HG03060 (cell line): ENCODE measurements at regions not wholly inside any gene's neighbourhood (a gene's known extent, or its start where the extent isn't known, plus 50 kb on each side); places are given as distances from the start of the nearest gene placed in this dataset.

Experiments
- ATAC-seq: cut with Tn5 transposase; IDR thresholded peaks from one replicate; pipeline ENCODE4 v1.9.1; 2021; ENCODE audit warnings: low read depth, moderate number of reproducible peaks; ENCODE audit not compliant: unreplicated experiment

DNA sequence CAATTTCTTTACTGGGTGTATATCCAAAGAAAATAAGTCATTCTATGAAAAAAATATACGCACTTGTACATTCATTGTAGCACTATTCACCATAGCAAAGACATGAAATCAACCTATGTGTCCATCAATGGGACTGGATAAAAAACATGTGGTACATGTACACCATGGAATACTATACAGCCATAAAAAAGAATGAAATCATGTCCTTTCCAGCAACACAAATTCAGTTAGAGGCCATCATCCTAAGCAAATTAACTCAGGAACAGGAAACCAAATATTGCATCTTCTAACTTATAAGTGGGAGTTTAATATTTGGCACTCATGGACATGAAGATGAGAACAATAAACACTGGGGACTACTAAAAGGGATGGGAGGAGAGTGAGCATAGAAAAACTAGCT is 325.7 kb downstream of the TGFB2 start:
- ATAC-seq = no peak

GRCh38 chr1:218671573-218671972 is 326.4 kb downstream of the TGFB2 start:
- no peak for ATAC-seq

DNA sequence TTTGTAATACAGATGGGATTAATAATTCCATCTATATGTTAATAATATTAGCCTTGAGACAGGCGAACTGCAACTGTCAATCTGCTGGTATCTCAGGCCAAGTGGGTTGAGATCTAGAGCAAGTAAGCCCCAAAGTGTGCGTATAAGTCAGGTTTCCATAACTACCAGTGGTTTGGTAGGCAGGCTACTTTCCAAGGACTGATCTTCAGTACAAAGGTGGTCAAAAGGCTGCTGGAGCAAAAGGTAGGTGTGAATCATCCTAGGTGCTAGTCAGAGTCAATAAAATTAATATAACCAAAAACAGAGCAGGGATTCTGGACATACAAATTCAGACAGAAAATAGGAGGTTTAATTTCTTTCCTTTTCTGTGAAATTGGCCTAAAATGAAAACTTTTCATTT is 328.0 kb downstream of the TGFB2 start:
- no peak for ATAC-seq

DNA sequence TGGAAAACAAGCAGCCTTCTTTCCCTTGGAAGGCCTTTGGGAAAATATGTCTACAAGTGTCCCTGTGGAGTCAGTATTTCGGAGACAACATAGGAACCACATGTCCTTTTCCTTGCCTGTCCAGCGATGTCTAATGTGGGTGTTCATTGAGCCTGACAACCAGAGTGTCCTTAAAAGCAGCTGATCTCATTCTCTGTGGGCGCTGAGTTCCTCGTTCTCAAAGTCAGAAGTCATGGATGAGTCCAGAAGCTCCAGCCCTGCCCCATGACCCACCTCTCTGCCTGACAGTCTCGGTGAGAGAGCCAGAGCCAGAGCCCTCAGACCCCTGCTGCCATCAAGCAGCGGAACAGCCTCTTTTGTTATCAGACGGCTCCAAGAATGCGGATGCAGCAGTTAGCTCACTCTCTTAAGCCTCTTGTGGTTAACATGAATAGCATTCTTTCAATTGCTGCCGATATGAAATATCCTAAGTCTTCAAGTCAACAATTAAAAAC is 329.2 kb downstream of the TGFB2 start:
- no peak for ATAC-seq

GRCh38 chr1:218677026-218677425 is 331.9 kb downstream of the TGFB2 start:
- ATAC-seq = no peak

- no peak for ATAC-seq
Observed at GRCh38 chr1:218679391-218679790, 334.3 kb downstream of the TGFB2 start.

GRCh38 chr1:218679988-218680748 is 335.0 kb downstream of the TGFB2 start:
- no peak for ATAC-seq

DNA sequence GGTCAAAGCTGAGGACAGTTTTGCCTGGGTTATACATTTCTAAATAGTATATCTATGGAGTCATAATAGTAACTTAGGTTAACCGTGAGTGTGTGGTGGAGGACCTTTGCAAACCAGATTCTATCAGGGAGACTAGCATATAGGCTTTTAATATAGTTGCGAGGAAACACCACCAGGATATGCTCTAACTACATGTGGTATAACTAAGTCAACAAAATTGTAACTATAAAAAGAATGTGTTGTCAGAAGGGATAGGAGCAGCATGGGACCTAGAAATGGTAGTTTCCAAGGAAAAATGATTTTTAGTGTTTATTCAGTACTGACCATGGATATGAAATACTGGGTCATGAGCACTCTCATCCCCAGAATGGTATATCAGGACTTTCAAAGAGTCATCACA is 338.1 kb downstream of the TGFB2 start:
- no peak for ATAC-seq

DNA sequence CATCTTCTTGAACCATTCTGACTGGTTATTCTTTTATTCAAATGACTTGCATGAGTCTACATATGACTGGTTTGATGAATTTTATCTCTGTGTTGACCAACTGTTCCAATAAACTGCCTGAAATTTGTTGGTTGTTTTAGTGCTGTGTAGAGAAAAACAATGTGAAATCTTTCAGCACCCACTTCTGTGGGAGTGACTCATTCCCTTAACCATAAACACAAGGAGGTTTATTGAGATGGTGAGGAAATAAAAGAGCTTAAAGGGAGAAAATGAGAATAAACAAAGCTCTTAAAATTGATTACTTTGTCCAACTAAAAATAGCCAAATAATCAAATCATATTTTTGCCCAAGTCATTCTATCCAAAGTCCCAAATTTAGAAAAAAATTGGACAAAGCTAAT is 341.1 kb downstream of the TGFB2 start:
- no peak for ATAC-seq

DNA sequence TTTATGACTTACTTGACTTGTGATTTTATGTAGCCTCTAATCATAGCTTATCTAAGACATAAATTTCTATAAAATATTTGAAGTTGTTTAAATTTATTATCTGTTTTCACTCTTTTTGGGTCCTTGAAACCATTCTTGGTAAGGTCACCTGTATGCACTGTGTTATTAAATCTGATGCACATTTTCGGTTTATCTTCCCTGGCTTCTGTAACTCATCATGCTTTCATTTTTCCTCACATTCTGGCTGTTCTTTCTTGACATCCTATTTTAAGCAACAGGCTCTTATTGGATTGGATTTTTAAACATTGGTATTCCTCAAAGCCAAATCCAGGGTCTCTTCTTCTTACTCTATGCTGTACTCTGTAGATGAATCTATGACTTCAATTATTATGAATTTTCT is 341.6 kb downstream of the TGFB2 start:
- no peak for ATAC-seq

DNA sequence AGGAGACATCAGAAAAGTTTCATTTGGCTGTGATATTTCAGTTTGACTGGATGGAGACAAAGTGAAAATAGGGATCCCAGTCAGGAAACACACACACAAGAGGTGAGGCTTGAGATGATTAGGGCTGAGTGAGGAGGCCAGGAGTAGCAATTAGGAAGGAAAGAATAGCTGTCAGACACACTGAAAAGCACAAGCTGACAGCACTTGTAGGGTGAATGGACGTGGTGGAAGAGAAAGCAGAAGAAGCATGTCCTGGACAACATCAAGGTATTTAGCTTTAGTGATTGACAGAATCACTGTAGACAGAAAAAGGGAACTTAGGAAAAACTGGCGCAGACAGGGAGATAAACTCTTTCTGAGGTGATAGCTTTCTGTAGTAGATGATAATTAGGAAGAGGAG is 347.7 kb downstream of the TGFB2 start:
- no peak for ATAC-seq

- no peak for ATAC-seq
Observed at GRCh38 chr1:218693599-218693998, 348.5 kb downstream of the TGFB2 start.

GRCh38 chr1:218694085-218694484 is 348.9 kb downstream of the TGFB2 start:
- no peak for ATAC-seq

DNA sequence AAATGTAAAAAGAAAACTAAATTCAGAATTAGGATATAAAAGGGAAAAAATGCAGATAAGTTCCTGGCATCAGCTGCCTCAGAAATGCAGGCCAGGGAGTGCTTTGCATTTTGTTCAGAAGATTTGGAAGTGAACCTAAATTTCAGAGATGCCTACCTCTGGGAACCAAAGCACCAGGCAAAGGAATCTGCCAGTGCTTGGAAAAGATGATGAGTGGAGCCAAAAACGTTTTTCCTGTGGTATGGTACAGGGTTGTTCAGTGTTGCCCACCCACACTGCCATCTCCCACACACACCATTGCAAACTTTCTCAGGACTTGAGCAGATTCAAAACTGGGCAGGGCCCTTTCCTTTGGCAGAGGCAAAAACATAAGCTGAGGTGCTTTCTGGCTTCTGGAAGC is 349.5 kb downstream of the TGFB2 start:
- no peak for ATAC-seq

GRCh38 chr1:218695525-218695924 is 350.4 kb downstream of the TGFB2 start:
- no peak for ATAC-seq

- ATAC-seq = no peak
Observed at GRCh38 chr1:218698141-218698540, 353.0 kb downstream of the TGFB2 start.

GRCh38 chr1:218699421-218699820 is 354.3 kb downstream of the TGFB2 start:
- no peak for ATAC-seq

GRCh38 chr1:218699865-218700264 is 354.7 kb downstream of the TGFB2 start:
- ATAC-seq = no peak

DNA sequence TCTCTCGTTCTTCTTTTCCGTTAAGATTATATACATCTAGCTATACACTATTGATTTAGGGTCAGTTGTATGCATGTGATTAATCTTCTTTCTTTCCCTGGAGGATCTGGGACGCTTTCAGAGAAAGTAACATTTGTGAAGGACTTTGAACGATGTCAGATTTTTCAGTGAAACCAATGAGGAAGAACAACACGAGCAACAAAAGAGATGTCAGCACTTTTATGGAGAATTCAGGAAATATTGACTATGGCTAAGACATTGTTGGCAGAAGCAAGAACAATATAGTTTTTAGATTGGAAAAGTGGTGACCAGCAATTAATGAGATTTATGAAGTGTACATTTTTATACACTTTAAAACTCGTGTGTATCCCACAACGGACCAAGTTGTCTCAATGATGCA is 355.5 kb downstream of the TGFB2 start:
- no peak for ATAC-seq

GRCh38 chr1:218701131-218701530 is 356.0 kb downstream of the TGFB2 start:
- ATAC-seq = no peak

GRCh38 chr1:218702775-218703174 is 357.6 kb downstream of the TGFB2 start:
- ATAC-seq = no peak

- no peak for ATAC-seq
Observed at GRCh38 chr1:218703836-218704235, 358.7 kb downstream of the TGFB2 start.

DNA sequence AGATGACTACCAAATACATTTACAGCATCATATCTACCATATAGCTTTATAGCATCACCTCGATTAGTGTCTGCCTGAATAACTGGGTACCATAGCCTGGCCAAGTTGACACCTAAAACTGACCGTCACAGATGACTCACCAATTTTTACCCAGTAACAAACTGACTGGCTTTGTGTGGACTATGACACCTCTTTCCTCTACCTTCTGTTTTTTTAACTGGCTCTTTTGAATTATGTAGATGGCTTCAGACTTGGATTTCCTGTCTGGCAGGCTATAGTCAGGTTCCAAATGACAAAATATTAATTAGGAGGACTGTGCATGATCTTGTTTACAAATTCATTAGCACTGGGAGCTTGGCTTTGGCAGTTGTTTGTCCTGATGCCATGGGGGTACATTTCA is 360.3 kb downstream of the TGFB2 start:
- no peak for ATAC-seq
